Panc1 (cell line): ENCODE measurements at regions not wholly inside any gene's neighbourhood (a gene's known extent, or its start where the extent isn't known, plus 50 kb on each side); places are given as distances from the start of the nearest gene placed in this dataset.

Experiments used
- ATAC-seq: fragments of 200-7000 bp; cut with Tn5 transposase; 2 replicates; pipeline ENCODE4 v1.9.1; 2020; ENCODE audit warnings: mild to moderate bottlenecking, moderate library complexity
- BruUV-seq: library from RNA; stranded (reverse); fragments of 400-500 nt; replicated peaks from 2 replicates; lab custom pipeline; 2021; lab: Mats Ljungman, UMichigan
- CTCF ChIA-PET: fragments of 300-600 bp; sonication (Branson Sonifier 250); formaldehyde crosslinking; loops from one replicate; lab custom pipeline; 2022; ENCODE audit warnings: antibody characterized with exemption; lab: Charles Lee
- POLR2A ChIA-PET: fragments of 300-600 bp; sonication (Branson Sonifier 250); formaldehyde crosslinking; loops from one replicate; lab custom pipeline; 2022; ENCODE audit warnings: antibody characterized with exemption; lab: Charles Lee
- DNase-seq: peaks from one replicate; pipeline ENCODE4 v3.0.0-alpha.2; 2010; ENCODE audit warnings: low read depth, low spot score
- H3K27ac ChIP-seq: 2 replicates; pipeline ENCODE4 v1.5.1; 2011; ENCODE audit warnings: mild to moderate bottlenecking, low read length, inconsistent platforms
- H3K27me3 ChIP-seq: fragments of 200-500 bp; sonication (Bioruptor generic); 2 replicates; pipeline ENCODE4 v1.6.0; 2014; ENCODE audit warnings: low read length, inconsistent platforms; ENCODE audit not compliant: control insufficient read depth, insufficient read depth
- H3K36me3 ChIP-seq: fragments of 200-500 bp; sonication (Bioruptor generic); 2 replicates; pipeline ENCODE4 v1.5.1; 2014; ENCODE audit warnings: inconsistent platforms, mild to moderate bottlenecking, low read length, moderate library complexity; ENCODE audit not compliant: control insufficient read depth, insufficient read depth
- H3K4me1 ChIP-seq: 2 replicates; pipeline ENCODE4 v1.5.1; 2011; ENCODE audit warnings: inconsistent platforms, mild to moderate bottlenecking, low read length, moderate library complexity; ENCODE audit not compliant: control insufficient read depth, insufficient read depth
- H3K4me3 ChIP-seq, 2 experiments: 2 replicates each; pipeline ENCODE4 v1.5.1; 2011 to 2012; ENCODE audit warnings: low read depth in 2 of 2, low read length in 2 of 2, mild to moderate bottlenecking in 2 of 2, inconsistent platforms in 1 of 2, moderate library complexity in 1 of 2
- H3K9me3 ChIP-seq: fragments of 200-500 bp; sonication (Bioruptor generic); 2 replicates; pipeline ENCODE4 v1.5.1; 2014; ENCODE audit warnings: low read depth, mild to moderate bottlenecking, inconsistent platforms, low read length, moderate library complexity; ENCODE audit not compliant: control insufficient read depth, insufficient read depth
- CTCF ChIP-seq: fragments of 450-650 bp; IDR thresholded peaks from 2 replicates; pipeline ENCODE4 v1.5.1; 2017; ENCODE audit warnings: mild to moderate bottlenecking
- POLR2AphosphoS5 ChIP-seq: IDR thresholded peaks from 2 replicates; pipeline ENCODE4 v1.6.1; 2012; ENCODE audit warnings: mild to moderate bottlenecking, low read depth, low read length, moderate library complexity
- REST ChIP-seq, 2 experiments: IDR thresholded peaks; 2 replicates each; pipeline ENCODE4 v1.6.1; 2011 to 2012; ENCODE audit warnings: low read depth in 2 of 2, control low read depth in 1 of 2, low read length in 1 of 2, mild to moderate bottlenecking in 1 of 2, moderate library complexity in 1 of 2; ENCODE audit not compliant: insufficient read depth in 1 of 2
- SIN3A ChIP-seq: IDR thresholded peaks from 2 replicates; pipeline ENCODE4 v1.6.1; 2012; ENCODE audit warnings: low read depth, mild to moderate bottlenecking, low read length, moderate library complexity, borderline replicate concordance; ENCODE audit not compliant: insufficient read depth
- TCF7L2 ChIP-seq: IDR thresholded peaks from 2 replicates; pipeline ENCODE4 v1.6.1; 2011; ENCODE audit warnings: mild to moderate bottlenecking, low read depth, low read length, inconsistent platforms
- in situ Hi-C: cut with HindIII; loops from 2 replicates; pipeline ENCODE4 v1.10.0; 2016; ENCODE audit warnings: low sequenced_read_pairs, low pct_unique_long_range_greater_than_20kb
- intact Hi-C: fragments of 100-400 bp; cut with micrococcal nuclease; formaldehyde crosslinking; loops from one replicate; pipeline ENCODE4 v1.10.0; 2022; ENCODE audit not compliant: unreplicated experiment

DNA sequence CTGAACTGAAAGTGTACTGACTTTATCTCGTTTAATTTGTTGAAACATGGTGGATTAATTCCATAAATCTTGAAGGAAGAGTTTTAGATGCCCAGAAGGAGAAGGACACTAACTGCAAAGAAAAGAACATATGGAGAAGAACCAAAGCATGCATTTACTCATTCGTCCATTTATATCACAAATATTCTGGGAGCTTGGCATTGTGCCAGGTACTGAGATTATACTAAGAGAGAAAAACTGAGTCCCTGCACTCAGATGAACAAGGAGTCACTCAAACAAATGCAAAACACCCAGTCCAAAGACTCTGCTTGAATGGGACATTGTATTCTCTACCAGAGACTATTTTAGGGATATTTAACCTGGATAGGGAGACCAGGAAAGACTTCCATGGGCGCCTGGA lies 588.0 kb upstream of the MGMT start:
- H3K4me1 ChIP-seq = no peaks in the 10 kb centered on the region; the same call in 1 of the 2 replicates
- ChIA-PET CTCF (no interaction called here), POLR2A (no interaction called here)
- no peak overlapping the region for H3K4me3 ChIP-seq
- in situ Hi-C loops (no loop called here), intact Hi-C loops (no loop called here)
- no TSS peak for BruUV-seq
- H3K9me3 ChIP-seq = no peaks in the 10 kb centered on the region
- H3K36me3 ChIP-seq = no peaks in the 10 kb centered on the region
- DNase-seq (no peak), ATAC-seq (no peak)
- peaks cover 3% of the 10 kb centered on the region; the same call in 1 of the 2 replicates for H3K27me3 ChIP-seq
- TF ChIP-seq REST (IDR thresholded peaks at IDR 0.05; ENCODE audit: insufficient read depth in 1 of 2, low read depth in 2 of 2, low read length in 1 of 2) = no peak
- no peak for TF ChIP-seq POLR2AphosphoS5
- TF ChIP-seq TCF7L2 = no peak
- no peak for TF ChIP-seq SIN3A
- TF ChIP-seq CTCF = no peak
- no peak overlapping the region for H3K27ac ChIP-seq

DNA sequence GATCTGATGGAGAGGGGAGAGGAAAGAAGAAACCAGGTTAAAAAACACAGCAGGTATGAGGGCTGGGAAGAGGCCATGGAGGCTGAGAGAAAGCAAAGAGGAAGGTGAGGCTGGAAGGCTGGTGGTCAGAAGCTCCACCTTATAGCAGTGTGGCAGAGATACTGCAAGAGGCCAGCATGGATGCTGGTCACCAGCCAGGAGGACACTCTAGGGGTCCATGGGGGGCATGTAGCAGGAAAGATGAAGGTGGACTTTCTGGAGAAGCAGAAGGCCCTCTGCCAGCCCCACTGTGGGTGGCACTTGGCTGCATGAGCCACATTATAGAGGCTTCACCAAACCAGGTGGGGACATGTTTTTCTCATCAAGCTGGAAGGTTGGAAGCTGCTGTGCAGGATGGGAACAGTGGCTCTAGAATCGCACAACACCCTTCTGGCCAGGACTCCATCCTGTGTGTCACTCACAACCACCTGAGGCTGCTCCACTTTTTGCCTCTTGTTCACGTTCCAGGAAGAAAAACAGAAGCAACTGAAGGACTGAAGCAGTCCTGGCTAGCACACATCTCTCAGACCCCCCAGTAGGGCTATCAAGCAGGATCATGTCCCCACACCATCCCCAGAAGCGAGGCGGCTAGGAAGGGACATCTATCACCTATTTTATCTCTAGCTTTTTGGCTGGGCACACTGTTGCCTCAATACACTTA lies 587.5 kb upstream of the MGMT start:
- TF ChIP-seq SIN3A (no peak), TCF7L2 (no peak), REST (IDR thresholded peaks at IDR 0.05; ENCODE audit: insufficient read depth in 1 of 2, low read depth in 2 of 2, low read length in 1 of 2) (no peak), POLR2AphosphoS5 (no peak), CTCF (no peak)
- Histone ChIP-seq H3K9me3 (no peaks in the 10 kb centered on the region), H3K27me3 (peaks cover 3% of the 10 kb centered on the region; the same call in 1 of the 2 replicates), H3K27ac (no peak overlapping the region), H3K4me1 (no peaks in the 10 kb centered on the region; the same call in 1 of the 2 replicates), H3K36me3 (no peaks in the 10 kb centered on the region), H3K4me3 (no peak overlapping the region)
- ATAC-seq = no peak
- no peak for DNase-seq
- in situ Hi-C loops = no loop called here
- intact Hi-C loops = no loop called here
- CTCF ChIA-PET = no interaction called here
- BruUV-seq = no TSS peak
- POLR2A ChIA-PET = no interaction called here
